ENCODE measurements at regions not wholly inside any gene's neighbourhood (a gene's known extent, or its start where the extent isn't known, plus 50 kb on each side); places are given as distances from the start of the nearest gene placed in this dataset.

GRCh38 chr9:105067895-105068580 lies 140.1 kb upstream of the ABCA1 start:
- no peak for TF ChIP-seq ISL1 (CRISPR knock-in tag; IDR thresholded peaks at IDR 0.05)
- no peak for TF ChIP-seq RARB (CRISPR knock-in tag; IDR thresholded peaks at IDR 0.05)
- TF ChIP-seq CREB5 (CRISPR knock-in tag; IDR thresholded peaks at IDR 0.05; ENCODE audit: low read depth): no peak
- no peak for TF ChIP-seq PATZ1 (CRISPR knock-in tag; IDR thresholded peaks at IDR 0.05; ENCODE audit: borderline replicate concordance)
